GM23338 (cell line): ENCODE measurements at regions not wholly inside any gene's neighbourhood (a gene's known extent, or its start where the extent isn't known, plus 50 kb on each side); places are given as distances from the start of the nearest gene placed in this dataset.
"Not testable (repeated sequence)": the region's sequence is repeated elsewhere in the genome, so short reads cannot be mapped to it uniquely, and the experiment has no call there.

ENCODE experiments used
- ATAC-seq: fragments of 200-7000 bp; cut with Tn5 transposase; 3 replicates; pipeline ENCODE4 v1.9.1; 2020
- DNase-seq: peaks from one replicate; pipeline ENCODE4 v3.0.0-alpha.2; 2015; ENCODE audit warnings: low spot score
- H2AFZ ChIP-seq: fragments of 200-600 bp; sonication (generic); 2 replicates; pipeline ENCODE4 v1.8.0; 2016; ENCODE audit warnings: antibody characterized with exemption, mild to moderate bottlenecking, moderate library complexity
- H3F3A ChIP-seq: fragments of 200-600 bp; sonication (generic); replicated peaks from 2 replicates; pipeline ENCODE4 v1.8.0; 2017; ENCODE audit warnings: antibody characterized with exemption, mixed run types, low read depth
- H3K27ac ChIP-seq: fragments of 200-600 bp; sonication (generic); 2 replicates; pipeline ENCODE4 v1.6.1; 2016; ENCODE audit warnings: low read depth
- H3K27me3 ChIP-seq: fragments of 200-600 bp; sonication (generic); 2 replicates; pipeline ENCODE4 v1.8.0; 2016; ENCODE audit warnings: mild to moderate bottlenecking, mixed run types, moderate library complexity; ENCODE audit not compliant: insufficient read depth
- H3K36me3 ChIP-seq: fragments of 200-600 bp; sonication (generic); 2 replicates; pipeline ENCODE4 v1.8.0; 2016; ENCODE audit warnings: mild to moderate bottlenecking; ENCODE audit not compliant: insufficient read depth
- H3K4me1 ChIP-seq: fragments of 200-600 bp; sonication (generic); 2 replicates; pipeline ENCODE4 v1.8.0; 2016; ENCODE audit warnings: mild to moderate bottlenecking, moderate library complexity; ENCODE audit not compliant: insufficient read depth
- H3K4me2 ChIP-seq: fragments of 200-600 bp; sonication (generic); 2 replicates; pipeline ENCODE4 v1.7.1; 2017; ENCODE audit warnings: mixed run types
- H3K4me3 ChIP-seq: fragments of 200-600 bp; sonication (generic); 2 replicates; pipeline ENCODE4 v1.6.1; 2016; ENCODE audit warnings: mixed run types
- H3K79me2 ChIP-seq: fragments of 200-600 bp; sonication (generic); replicated peaks from 2 replicates; pipeline ENCODE4 v1.8.0; 2017; ENCODE audit warnings: mild to moderate bottlenecking; ENCODE audit not compliant: insufficient read depth
- H3K9me2 ChIP-seq: fragments of 200-600 bp; sonication (generic); 2 replicates; pipeline ENCODE4 v1.8.0; 2017; ENCODE audit not compliant: insufficient read depth
- H4K20me1 ChIP-seq: fragments of 200-600 bp; sonication (generic); replicated peaks from 2 replicates; pipeline ENCODE4 v1.8.0; 2017; ENCODE audit warnings: mild to moderate bottlenecking; ENCODE audit not compliant: insufficient read depth
- H3K27ac Mint-ChIP-seq: 2 replicates; pipeline ENCODE4 v1.8.0; 2020; ENCODE audit warnings: inconsistent platforms, mild to moderate bottlenecking, moderate library complexity, mixed read lengths
- H3K27me3 Mint-ChIP-seq: 3 replicates; pipeline ENCODE4 v1.8.0; 2022; ENCODE audit warnings: low read depth, mild to moderate bottlenecking, moderate library complexity, mixed read lengths, inconsistent platforms; ENCODE audit not compliant: insufficient read depth, poor library complexity
- H3K36me3 Mint-ChIP-seq: 3 replicates; pipeline ENCODE4 v1.8.0; 2021; ENCODE audit warnings: low read depth, mild to moderate bottlenecking, inconsistent platforms, moderate library complexity, mixed read lengths
- H3K4me1 Mint-ChIP-seq: 3 replicates; pipeline ENCODE4 v1.8.0; 2020; ENCODE audit warnings: mild to moderate bottlenecking, inconsistent platforms, mixed read lengths
- H3K4me3 Mint-ChIP-seq: 3 replicates; pipeline ENCODE4 v1.8.0; 2021; ENCODE audit warnings: moderate library complexity, mild to moderate bottlenecking, inconsistent platforms, mixed read lengths
- H3K9me3 Mint-ChIP-seq: 3 replicates; pipeline ENCODE4 v1.8.0; 2020; ENCODE audit warnings: moderate library complexity, mild to moderate bottlenecking, inconsistent platforms, mixed read lengths
- CREB1 ChIP-seq: fragments of 250-450 bp; sonication (Bioruptor Pico); IDR thresholded peaks from 2 replicates; pipeline ENCODE4 v1.5.0; 2020; ENCODE audit warnings: low read depth, mild to moderate bottlenecking, moderate library complexity
- ETS1 ChIP-seq: IDR thresholded peaks from 2 replicates; pipeline ENCODE4 v1.6.1; 2016; ENCODE audit warnings: antibody characterized with exemption
- EZH2phosphoT487 ChIP-seq: fragments of 200-600 bp; sonication (generic); IDR thresholded peaks from one replicate; pipeline ENCODE4 v1.8.1; 2018; ENCODE audit warnings: antibody characterized with exemption; ENCODE audit not compliant: unreplicated experiment
- POLR2AphosphoS5 ChIP-seq: IDR thresholded peaks from 2 replicates; pipeline ENCODE4 v1.6.1; 2016; ENCODE audit warnings: antibody characterized with exemption, low read depth
- REST ChIP-seq: IDR thresholded peaks from one replicate; pipeline ENCODE4 v1.6.1; 2018; ENCODE audit warnings: antibody characterized with exemption; ENCODE audit not compliant: unreplicated experiment
- STAT1 ChIP-seq: IDR thresholded peaks from one replicate; pipeline ENCODE4 v1.6.1; 2016; ENCODE audit warnings: antibody characterized with exemption; ENCODE audit not compliant: unreplicated experiment

GRCh38 chr6:157732416-157733161 lies 90.5 kb upstream of the SNX9 start:
- peaks cover 1% of the 10 kb centered on the region; the same call in 2 of the 3 replicates for H3K9me3 Mint-ChIP-seq
- no peak overlapping the region for H3K27ac Mint-ChIP-seq
- H4K20me1 ChIP-seq = no peaks in the 10 kb centered on the region
- H3K27me3 ChIP-seq = no peaks in the 10 kb centered on the region
- H3K4me1 ChIP-seq = no peaks in the 10 kb centered on the region
- H3K9me2 ChIP-seq = no peaks in the 10 kb centered on the region
- H3K4me3 ChIP-seq = no peak overlapping the region
- peaks cover under 1% of the 10 kb centered on the region; the same call in 1 of the 3 replicates for H3K36me3 Mint-ChIP-seq
- H3K4me3 Mint-ChIP-seq = no peak overlapping the region
- no peaks in the 10 kb centered on the region for H3F3A ChIP-seq
- ATAC-seq (no peak), DNase-seq (no peak)
- H3K36me3 ChIP-seq = no peaks in the 10 kb centered on the region
- H3K27me3 Mint-ChIP-seq = peaks cover 1% of the 10 kb centered on the region
- H3K4me1 Mint-ChIP-seq = no peaks in the 10 kb centered on the region; the same call in 2 of the 3 replicates
- no peaks in the 10 kb centered on the region for H3K79me2 ChIP-seq
- TF ChIP-seq ETS1 (no peak), CREB1 (CRISPR knock-in tag) (no peak), STAT1 (no peak), POLR2AphosphoS5 (no peak)
- no peak overlapping the region for H3K4me2 ChIP-seq
- no peak overlapping the region for H2AFZ ChIP-seq
- H3K27ac ChIP-seq = no peak overlapping the region

- not testable (repeated sequence) for ATAC-seq, H3K36me3 ChIP-seq, H3K9me2 ChIP-seq, H3K4me1 Mint-ChIP-seq, H3K27ac Mint-ChIP-seq, H3K4me3 Mint-ChIP-seq, H3K27me3 ChIP-seq, H3K4me2 ChIP-seq, H3K27ac ChIP-seq, H2AFZ ChIP-seq, H3K4me1 ChIP-seq, H3K79me2 ChIP-seq, H4K20me1 ChIP-seq, DNase-seq, H3K27me3 Mint-ChIP-seq, H3F3A ChIP-seq, H3K4me3 ChIP-seq
- H3K9me3 Mint-ChIP-seq = peaks cover 23% of the 10 kb centered on the region
- H3K36me3 Mint-ChIP-seq = peaks cover 19% of the 10 kb centered on the region; the same call in 2 of the 3 replicates
Measured at GRCh38 chr6:157736555-157736954, 86.5 kb upstream of the SNX9 start.

- Mint-ChIP-seq H3K27me3 (peaks cover 7% of the 10 kb centered on the region), H3K4me3 (no peak overlapping the region), H3K4me1 (peaks cover 15% of the 10 kb centered on the region), H3K36me3 (peaks cover 28% of the 10 kb centered on the region), H3K27ac (0 out of 2 replicates have a peak overlapping the region, but pooled peaks have one; percentile 60), H3K9me3 (peaks cover 30% of the 10 kb centered on the region)
- H3K9me2 ChIP-seq = no peaks in the 10 kb centered on the region
- H4K20me1 ChIP-seq = no peaks in the 10 kb centered on the region
- no peak for TF ChIP-seq POLR2AphosphoS5
- no peak for TF ChIP-seq REST
- TF ChIP-seq EZH2phosphoT487 = no peak
- DNase-seq (peak; percentile 41), ATAC-seq (peak; percentile 81)
- peak overlapping the region; percentile 61 for H3K4me2 ChIP-seq
- no peaks in the 10 kb centered on the region for H3K79me2 ChIP-seq
- no peaks in the 10 kb centered on the region for H3K27me3 ChIP-seq
- no peak overlapping the region for H3K4me3 ChIP-seq
- no peaks in the 10 kb centered on the region for H3K36me3 ChIP-seq
- no peaks in the 10 kb centered on the region; the same call in 1 of the 2 replicates for H3F3A ChIP-seq
- H3K4me1 ChIP-seq = peaks cover 10% of the 10 kb centered on the region
- peak overlapping the region; percentile 85 for H2AFZ ChIP-seq
- peak overlapping the region; percentile 40 for H3K27ac ChIP-seq
Measured at GRCh38 chr6:157741321-157741947, 81.6 kb upstream of the SNX9 start.
